HG03432 (cell line): ENCODE measurements at regions not wholly inside any gene's neighbourhood (a gene's known extent, or its start where the extent isn't known, plus 50 kb on each side); places are given as distances from the start of the nearest gene placed in this dataset.
"Not testable (repeated sequence)": the region's sequence is repeated elsewhere in the genome, so short reads cannot be mapped to it uniquely, and the experiment has no call there.

Experiments used
- ATAC-seq: cut with Tn5 transposase; IDR thresholded peaks from one replicate; pipeline ENCODE4 v1.9.1; 2021; ENCODE audit warnings: mild to moderate bottlenecking, moderate library complexity; ENCODE audit not compliant: unreplicated experiment

GRCh38 chr18:38886235-38886634 is 1320.6 kb upstream of the CELF4 start:
- ATAC-seq, result no peak

GRCh38 chr18:38884050-38884449 is 1318.5 kb upstream of the CELF4 start:
- ATAC-seq, result no peak

GRCh38 chr18:38883111-38883510 is 1317.5 kb upstream of the CELF4 start:
- no peak for ATAC-seq

- ATAC-seq, result no peak
These were observed 1314.3 kb upstream of the CELF4 start for GRCh38 chr18:38879871-38880270.

GRCh38 chr18:38872342-38872741 is 1306.7 kb upstream of the CELF4 start:
- ATAC-seq, result no peak

- ATAC-seq, result no peak
These were observed 1303.2 kb upstream of the CELF4 start for GRCh38 chr18:38868757-38869156.

GRCh38 chr18:38867680-38868079 is 1302.1 kb upstream of the CELF4 start:
- ATAC-seq, result no peak

GRCh38 chr18:38851526-38851925 is 1285.9 kb upstream of the CELF4 start:
- ATAC-seq, result no peak

GRCh38 chr18:38847326-38847725 is 1281.7 kb upstream of the CELF4 start:
- no peak for ATAC-seq

- ATAC-seq, result no peak
These were observed 1277.7 kb upstream of the CELF4 start for GRCh38 chr18:38843291-38843690.

GRCh38 chr18:38826247-38826646 is 1260.6 kb upstream of the CELF4 start:
- ATAC-seq, result no peak

GRCh38 chr18:38811209-38811608 is 1245.6 kb upstream of the CELF4 start:
- no peak for ATAC-seq

GRCh38 chr18:38810789-38811188 is 1245.2 kb upstream of the CELF4 start:
- no peak for ATAC-seq

- ATAC-seq, result no peak
These were observed 1242.3 kb upstream of the CELF4 start for GRCh38 chr18:38807915-38808314.

GRCh38 chr18:38805256-38805655 is 1239.7 kb upstream of the CELF4 start:
- no peak for ATAC-seq

- no peak for ATAC-seq
These were observed 1236.0 kb upstream of the CELF4 start for GRCh38 chr18:38801640-38802039.

GRCh38 chr18:38796762-38797161 is 1231.2 kb upstream of the CELF4 start:
- no peak for ATAC-seq

GRCh38 chr18:38792731-38793130 is 1227.1 kb upstream of the CELF4 start:
- no peak for ATAC-seq

GRCh38 chr18:38790786-38791185 is 1225.2 kb upstream of the CELF4 start:
- ATAC-seq, result no peak

- no peak for ATAC-seq
These were observed 1224.7 kb upstream of the CELF4 start for GRCh38 chr18:38790303-38790702.

- ATAC-seq, result no peak
These were observed 1223.5 kb upstream of the CELF4 start for GRCh38 chr18:38789141-38789540.

- ATAC-seq, result no peak
These were observed 1221.3 kb upstream of the CELF4 start for GRCh38 chr18:38786906-38787305.

GRCh38 chr18:38771620-38772019 is 1206.0 kb upstream of the CELF4 start:
- ATAC-seq, result not testable (repeated sequence)

- no peak for ATAC-seq
These were observed 1202.9 kb upstream of the CELF4 start for GRCh38 chr18:38768504-38768903.
